ENCODE measurements at regions not wholly inside any gene's neighbourhood (a gene's known extent, or its start where the extent isn't known, plus 50 kb on each side); places are given as distances from the start of the nearest gene placed in this dataset.

DNA sequence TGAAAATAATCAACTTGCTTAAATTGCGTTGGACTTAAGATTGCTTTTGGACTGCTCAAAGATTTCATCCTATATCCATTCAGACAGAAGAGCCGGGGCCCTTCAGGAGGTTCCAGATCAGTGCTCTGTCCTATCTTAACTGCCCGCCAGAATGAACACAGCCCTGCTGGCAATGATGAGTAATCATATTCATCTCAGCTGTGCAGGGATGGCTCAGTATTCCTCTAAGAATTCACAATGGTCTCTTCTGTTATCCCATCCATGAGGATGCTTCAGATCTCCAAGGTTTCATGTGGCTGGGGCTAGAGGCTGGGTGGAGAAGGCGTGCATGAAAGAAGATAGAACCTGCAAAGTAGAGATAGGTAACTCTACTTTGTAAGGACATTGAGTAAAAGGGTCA lies 80.0 kb upstream of the NPVF start:
- ATAC-seq (ENCODE audit: low read depth) (no peak), DNase-seq (no peak)
- Mint-ChIP-seq H3K4me1 (no peaks in the 10 kb centered on the region), H3K27me3 (peaks cover 14% of the 10 kb centered on the region), H3K36me3 (ENCODE audit: low read depth) (no peaks in the 10 kb centered on the region), H3K4me3 (no peak overlapping the region), H3K27ac (no peak overlapping the region), H3K9me3 (no peaks in the 10 kb centered on the region)
- POLR2A ChIA-PET = no interaction called here
- CTCF ChIA-PET = no interaction called here
- TF ChIP-seq, protein P1, sequence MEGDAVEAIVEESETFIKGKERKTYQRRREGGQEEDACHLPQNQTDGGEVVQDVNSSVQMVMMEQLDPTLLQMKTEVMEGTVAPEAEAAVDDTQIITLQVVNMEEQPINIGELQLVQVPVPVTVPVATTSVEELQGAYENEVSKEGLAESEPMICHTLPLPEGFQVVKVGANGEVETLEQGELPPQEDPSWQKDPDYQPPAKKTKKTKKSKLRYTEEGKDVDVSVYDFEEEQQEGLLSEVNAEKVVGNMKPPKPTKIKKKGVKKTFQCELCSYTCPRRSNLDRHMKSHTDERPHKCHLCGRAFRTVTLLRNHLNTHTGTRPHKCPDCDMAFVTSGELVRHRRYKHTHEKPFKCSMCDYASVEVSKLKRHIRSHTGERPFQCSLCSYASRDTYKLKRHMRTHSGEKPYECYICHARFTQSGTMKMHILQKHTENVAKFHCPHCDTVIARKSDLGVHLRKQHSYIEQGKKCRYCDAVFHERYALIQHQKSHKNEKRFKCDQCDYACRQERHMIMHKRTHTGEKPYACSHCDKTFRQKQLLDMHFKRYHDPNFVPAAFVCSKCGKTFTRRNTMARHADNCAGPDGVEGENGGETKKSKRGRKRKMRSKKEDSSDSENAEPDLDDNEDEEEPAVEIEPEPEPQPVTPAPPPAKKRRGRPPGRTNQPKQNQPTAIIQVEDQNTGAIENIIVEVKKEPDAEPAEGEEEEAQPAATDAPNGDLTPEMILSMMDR (IDR thresholded peaks at IDR 0.05) = no peak
- intact Hi-C loops (cut with micrococcal nuclease) = no loop called here

DNA sequence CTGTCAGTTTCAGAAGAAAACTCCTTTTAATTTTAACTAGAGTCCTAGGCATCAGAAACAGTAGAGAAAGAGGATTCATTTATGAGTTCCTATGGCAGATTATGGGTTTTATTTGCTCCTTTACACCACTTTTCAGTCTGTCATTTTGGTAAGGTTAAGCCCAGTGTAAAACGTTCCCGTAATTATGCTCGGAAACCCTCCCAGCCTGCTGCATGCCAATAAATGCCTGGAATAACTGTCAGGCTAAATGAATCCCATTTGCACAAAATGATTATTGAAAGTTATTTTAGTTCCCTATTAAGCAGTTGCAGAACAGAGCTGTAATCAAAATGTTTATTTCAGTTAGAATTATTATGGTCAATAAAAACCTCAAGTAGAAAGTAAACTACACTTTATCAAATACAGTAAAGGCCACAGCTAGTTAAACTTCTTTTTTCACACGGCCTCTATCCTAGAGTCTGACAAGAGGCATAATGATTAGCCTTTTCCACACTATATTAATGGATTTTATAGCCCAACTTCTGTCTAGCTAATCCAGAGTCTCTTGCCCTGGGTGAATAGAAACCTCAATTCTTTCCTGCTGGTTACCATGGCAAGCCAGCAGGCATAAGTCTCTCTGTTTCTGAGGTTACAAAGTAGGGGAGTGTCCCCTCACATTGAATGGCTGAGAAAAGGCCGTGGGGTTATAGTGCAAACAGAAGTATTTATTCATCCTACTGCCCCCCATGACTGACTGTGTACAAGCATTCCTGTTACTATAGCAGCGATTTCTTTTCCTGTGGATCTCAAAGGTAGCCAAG lies 80.8 kb upstream of the NPVF start:
- no peaks in the 10 kb centered on the region for H3K9me3 Mint-ChIP-seq
- POLR2A ChIA-PET = no interaction called here
- TF ChIP-seq, protein P1 (IDR thresholded peaks at IDR 0.05) = no peak
- H3K27ac Mint-ChIP-seq = no peak overlapping the region
- DNase-seq (no peak), ATAC-seq (ENCODE audit: low read depth) (no peak)
- no peak overlapping the region for H3K4me3 Mint-ChIP-seq
- no peaks in the 10 kb centered on the region for H3K36me3 Mint-ChIP-seq (ENCODE audit: low read depth)
- CTCF ChIA-PET = no interaction called here
- H3K4me1 Mint-ChIP-seq = no peaks in the 10 kb centered on the region
- H3K27me3 Mint-ChIP-seq = peaks cover 10% of the 10 kb centered on the region
- intact Hi-C loops (cut with micrococcal nuclease) = no loop called here

DNA sequence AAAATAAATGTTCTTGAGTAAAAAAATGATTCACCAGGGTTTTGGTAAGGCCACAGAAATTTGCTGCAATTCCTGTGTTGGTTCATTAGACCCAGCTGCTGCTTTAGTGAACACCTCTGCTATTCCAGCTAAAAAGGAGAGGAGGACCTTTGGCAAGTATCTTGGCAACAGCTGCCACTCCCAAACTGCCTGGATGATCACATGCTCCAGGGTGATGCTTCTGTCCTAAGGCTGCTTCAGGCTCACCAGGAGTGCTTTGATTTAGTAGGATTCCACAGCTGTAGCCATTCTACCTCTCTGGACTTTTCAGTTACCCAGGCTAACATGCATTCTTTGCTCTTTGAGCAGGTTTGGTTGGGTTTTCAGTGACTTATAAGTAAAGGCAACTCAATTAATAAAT lies 82.6 kb upstream of the NPVF start:
- no peaks in the 10 kb centered on the region for H3K36me3 Mint-ChIP-seq (ENCODE audit: low read depth)
- TF ChIP-seq, protein P1 (IDR thresholded peaks at IDR 0.05) = no peak
- peaks cover 8% of the 10 kb centered on the region for H3K27me3 Mint-ChIP-seq
- no peak overlapping the region for H3K4me3 Mint-ChIP-seq
- POLR2A ChIA-PET = no interaction called here
- CTCF ChIA-PET = no interaction called here
- no peak for DNase-seq
- H3K9me3 Mint-ChIP-seq = no peaks in the 10 kb centered on the region
- ATAC-seq (ENCODE audit: low read depth) = no peak
- no peak overlapping the region for H3K27ac Mint-ChIP-seq
- intact Hi-C loops (cut with micrococcal nuclease) = no loop called here
- H3K4me1 Mint-ChIP-seq = no peaks in the 10 kb centered on the region

DNA sequence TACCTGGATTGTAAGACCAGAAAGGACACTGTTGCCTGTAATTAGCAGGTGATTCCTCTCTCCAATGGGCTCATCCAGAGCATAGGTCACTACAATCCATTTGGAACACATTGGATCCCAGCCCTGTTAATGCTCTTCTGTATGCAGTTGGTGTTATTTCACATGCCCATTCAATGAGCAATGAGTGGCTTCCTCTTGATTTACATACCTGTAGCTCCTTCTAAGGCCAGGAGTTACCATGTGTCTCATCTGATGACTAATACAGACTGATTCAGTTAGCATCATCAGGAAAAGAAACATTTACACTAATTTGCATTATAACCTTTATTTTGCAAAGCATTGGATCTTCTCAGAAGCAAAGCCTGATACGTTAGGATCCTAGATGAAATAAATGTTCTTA lies 83.1 kb upstream of the NPVF start:
- Mint-ChIP-seq H3K36me3 (ENCODE audit: low read depth) (no peaks in the 10 kb centered on the region), H3K27me3 (peaks cover 5% of the 10 kb centered on the region), H3K27ac (no peak overlapping the region), H3K4me1 (no peaks in the 10 kb centered on the region), H3K9me3 (no peaks in the 10 kb centered on the region), H3K4me3 (no peak overlapping the region)
- ChIA-PET POLR2A (no interaction called here), CTCF (no interaction called here)
- TF ChIP-seq, protein P1 (IDR thresholded peaks at IDR 0.05) = no peak
- ATAC-seq (ENCODE audit: low read depth) (no peak), DNase-seq (no peak)
- intact Hi-C loops (cut with micrococcal nuclease) = no loop called here

DNA sequence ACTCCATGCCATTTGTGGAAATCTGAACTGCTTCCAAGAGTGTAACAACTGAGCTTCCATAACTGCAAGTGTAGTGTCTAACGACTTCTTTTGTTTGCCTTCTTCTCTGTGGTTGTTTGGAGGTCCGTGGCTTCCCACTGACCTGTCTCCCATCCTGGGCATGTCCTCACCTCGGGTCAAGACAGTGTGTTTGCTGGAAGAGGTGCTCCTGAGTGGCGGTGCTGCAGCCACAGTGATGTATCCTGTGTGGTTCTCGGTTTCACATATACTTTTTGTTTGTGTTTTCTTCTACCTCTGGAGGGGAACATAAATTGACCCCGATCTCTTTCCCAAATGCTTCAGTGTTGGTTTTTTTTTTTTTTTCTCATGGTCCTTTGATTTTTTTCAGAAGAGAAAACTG lies 84.7 kb upstream of the NPVF start:
- POLR2A ChIA-PET = no interaction called here
- TF ChIP-seq, protein P1 (IDR thresholded peaks at IDR 0.05) = no peak
- intact Hi-C loops (cut with micrococcal nuclease) = no loop called here

More for the DNA sequence above, 84.7 kb upstream of the NPVF start:
- DNase-seq = no peak
- Mint-ChIP-seq H3K4me1 (no peaks in the 10 kb centered on the region), H3K9me3 (no peaks in the 10 kb centered on the region), H3K27ac (no peak overlapping the region), H3K36me3 (ENCODE audit: low read depth) (no peaks in the 10 kb centered on the region), H3K27me3 (peaks cover 2% of the 10 kb centered on the region), H3K4me3 (no peak overlapping the region)
- no peak for ATAC-seq (ENCODE audit: low read depth)
- CTCF ChIA-PET = no interaction called here
